K562 (cell line): ENCODE measurements at regions not wholly inside any gene's neighbourhood (a gene's known extent, or its start where the extent isn't known, plus 50 kb on each side); places are given as distances from the start of the nearest gene placed in this dataset.

Source experiments
- ATAC-seq: fragments of 200-7000 bp; cut with Tn5 transposase; 3 replicates; pipeline ENCODE4 v1.9.1; 2020; ENCODE audit warnings: moderate library complexity
- BruUV-seq: library from RNA; stranded (reverse); fragments of 400-500 nt; replicated peaks from 2 replicates; lab custom pipeline; 2021; lab: Mats Ljungman, UMichigan
- CTCF ChIA-PET: fragments of 300-600 bp; formaldehyde crosslinking; extraction: SDS; loops from one replicate; lab custom pipeline; 2021; ENCODE audit warnings: low intra/inter-chr PET ratio; lab: Yijun Ruan, JAX
- POLR2A ChIA-PET: fragments of 300-600, 350-650 bp; sonication (Branson Sonifier 250); formaldehyde crosslinking; extraction: SDS; loops from one replicate; lab custom pipeline; 2021; ENCODE audit warnings: antibody characterized with exemption, inconsistent platforms; lab: Yijun Ruan, JAX
- DNase-seq, 4 experiments: peaks; one replicate each; pipeline versions ENCODE4 v3.0.0 to v3.0.0-alpha.2; 2011 to 2018; ENCODE audit warnings: low spot score in 3 of 4, mixed read lengths in 3 of 4; ENCODE audit errors: extremely low read depth in 1 of 4
- FAIRE-seq: peaks from 2 replicates; lab custom pipeline; 2011; peaks lifted over from hg19 to GRCh38; lab: Jason Lieb, UNC
- H2AFZ ChIP-seq: 2 replicates; pipeline ENCODE4 v1.6.0; 2011; ENCODE audit warnings: low read depth, low read length, control low read depth, inconsistent platforms
- H3K27ac ChIP-seq: fragments of 200-600 bp; 3 replicates; pipeline ENCODE4 v1.8.0; 2011; ENCODE audit warnings: low read depth, mild to moderate bottlenecking, control low read depth, inconsistent platforms, low read length, moderate library complexity, mixed read lengths; ENCODE audit errors: extremely low read depth
- H3K27me3 ChIP-seq, 2 experiments: fragments of 300-600 bp in 1 of 2; 2 replicates in 1 of 2; 3 replicates in 1 of 2; pipeline versions ENCODE4 v1.6.0 to v1.8.0; 2011; ENCODE audit warnings: inconsistent platforms in 2 of 2, low read length in 2 of 2, mild to moderate bottlenecking in 1 of 2, mixed read lengths in 1 of 2, moderate library complexity in 1 of 2; ENCODE audit not compliant: control insufficient read depth in 2 of 2, insufficient read depth in 2 of 2
- H3K36me3 ChIP-seq: fragments of 300-600 bp; 3 replicates; pipeline ENCODE4 v1.8.0; 2011; ENCODE audit warnings: mild to moderate bottlenecking, low read length, inconsistent platforms; ENCODE audit not compliant: control insufficient read depth, insufficient read depth
- H3K4me1 ChIP-seq, 2 experiments: fragments of 200-600 bp in 1 of 2; replicated peaks in 1 of 2; 2 replicates in 1 of 2; 3 replicates in 1 of 2; pipeline versions ENCODE4 v1.5.1 to v1.8.0; 2011; ENCODE audit warnings: inconsistent platforms in 2 of 2, low read length in 2 of 2, mild to moderate bottlenecking in 1 of 2, mixed read lengths in 1 of 2, moderate library complexity in 1 of 2; ENCODE audit not compliant: control insufficient read depth in 2 of 2, insufficient read depth in 2 of 2
- H3K4me2 ChIP-seq: 2 replicates; pipeline ENCODE4 v1.6.1; 2011; ENCODE audit warnings: low read length, control low read depth, inconsistent platforms, mixed read lengths; ENCODE audit not compliant: insufficient read depth
- H3K4me3 ChIP-seq: fragments of 200-600 bp; sonication (generic), shearing (Covaris generic); 2 replicates; pipeline ENCODE4 v1.5.1; 2016; ENCODE audit warnings: control low read depth, inconsistent platforms
- H3K79me2 ChIP-seq: fragments of 200-600 bp; 3 replicates; pipeline ENCODE4 v1.8.0; 2011; ENCODE audit warnings: low read length, inconsistent platforms; ENCODE audit not compliant: control insufficient read depth, insufficient read depth
- H3K9ac ChIP-seq, 2 experiments: 2 replicates each; pipeline versions ENCODE4 v1.6.0 to v1.6.1; 2011; ENCODE audit warnings: low read depth in 2 of 2, low read length in 2 of 2, control low read depth in 1 of 2, inconsistent platforms in 1 of 2, mild to moderate bottlenecking in 1 of 2, mixed read lengths in 1 of 2; ENCODE audit not compliant: insufficient read depth in 1 of 2
- H3K9me1 ChIP-seq: one replicate; pipeline ENCODE4 v1.6.0; 2011; ENCODE audit warnings: inconsistent platforms, mild to moderate bottlenecking, low read length, moderate library complexity; ENCODE audit not compliant: control insufficient read depth, insufficient read depth
- H3K9me3 ChIP-seq: replicated peaks from 2 replicates; pipeline ENCODE4 v1.5.1; 2011; ENCODE audit warnings: low read depth, low read length, inconsistent platforms; ENCODE audit not compliant: control insufficient read depth, insufficient read depth
- H4K20me1 ChIP-seq: replicated peaks from 2 replicates; pipeline ENCODE4 v1.6.1; 2011; ENCODE audit warnings: low read length, inconsistent platforms, mixed read lengths; ENCODE audit not compliant: control insufficient read depth, insufficient read depth
- ARID1B ChIP-seq: fragments of 450-650 bp; IDR thresholded peaks from 2 replicates; pipeline ENCODE4 v1.6.1; 2016; ENCODE audit warnings: antibody characterized with exemption, mild to moderate bottlenecking, inconsistent platforms
- CBX3 ChIP-seq, 2 experiments: IDR thresholded peaks; 1 replicate in 1 of 2; 2 replicates in 1 of 2; pipeline ENCODE4 v1.6.1; 2012; ENCODE audit warnings: inconsistent platforms in 2 of 2, low read length in 2 of 2, borderline replicate concordance in 1 of 2, control low read depth in 1 of 2
- CHD1 ChIP-seq: fragments of 200-600 bp; sonication (generic); IDR thresholded peaks from one replicate; pipeline ENCODE4 v1.6.1; 2012; ENCODE audit warnings: mild to moderate bottlenecking, moderate library complexity, low read length, inconsistent platforms
- ELF1 ChIP-seq: fragments of 200-800 bp; sonication (Bioruptor generic); IDR thresholded peaks from 2 replicates; pipeline ENCODE4 v1.6.1; 2016; ENCODE audit warnings: missing genetic modification characterization, missing compliant biosample characterization
- KDM1A ChIP-seq, 2 experiments: fragments of 450-650 bp; IDR thresholded peaks; 2 replicates each; pipeline ENCODE4 v1.6.1; 2016; ENCODE audit warnings: mild to moderate bottlenecking in 2 of 2
- KDM5B ChIP-seq: fragments of 200-600 bp; sonication (generic); IDR thresholded peaks from 2 replicates; pipeline ENCODE4 v1.6.1; 2012; ENCODE audit warnings: low read depth, mild to moderate bottlenecking, moderate library complexity, low read length, control low read depth, inconsistent platforms; ENCODE audit not compliant: insufficient replicate concordance
- LARP7 ChIP-seq: fragments of 450-650 bp; IDR thresholded peaks from 2 replicates; pipeline ENCODE4 v1.6.1; 2016
- MTA1 ChIP-seq: fragments of 450-650 bp; IDR thresholded peaks from 2 replicates; pipeline ENCODE4 v1.6.1; 2017; ENCODE audit warnings: borderline replicate concordance
- NUFIP1 ChIP-seq: fragments of 450-650 bp; IDR thresholded peaks from 2 replicates; pipeline ENCODE4 v1.6.1; 2018; ENCODE audit not compliant: partially characterized antibody
- POLR2AphosphoS2 ChIP-seq: IDR thresholded peaks from 2 replicates; pipeline ENCODE4 v1.6.1; 2012; ENCODE audit warnings: low read length, improper control_type of control experiment
- TCFL5 ChIP-seq: fragments of 250-450 bp; sonication (Bioruptor Pico); conservative IDR thresholded peaks from 2 replicates; pipeline ENCODE4 v1.6.1; 2021; ENCODE audit warnings: mild to moderate bottlenecking, moderate library complexity, matching md5 sums
- ZNF12 ChIP-seq: sonication (generic); formaldehyde crosslinking; IDR thresholded peaks from 2 replicates; pipeline ENCODE4 v1.4.0; 2020; ENCODE audit warnings: mild to moderate bottlenecking, missing genetic modification reagents
- ZNF140 ChIP-seq: fragments of 250-450 bp; sonication (Bioruptor Pico); IDR thresholded peaks from 2 replicates; pipeline ENCODE4 v1.8.0; 2021; ENCODE audit warnings: moderate library complexity, mild to moderate bottlenecking, inconsistent platforms
- ZNF561 ChIP-seq: fragments of 450-650 bp; formaldehyde crosslinking; conservative IDR thresholded peaks from 2 replicates; pipeline ENCODE4 v1.4.0; 2020; ENCODE audit warnings: mild to moderate bottlenecking, moderate library complexity
- ZNF75A ChIP-seq: fragments of 450-650 bp; formaldehyde crosslinking; IDR thresholded peaks from 2 replicates; pipeline ENCODE4 v1.4.0; 2020; ENCODE audit warnings: mild to moderate bottlenecking
- WGBS: fragments of 100-300 bp; shearing (Covaris generic); methylation state at CpG from one replicate; pipeline ENCODE4 v1.1.6; 2016; ENCODE audit warnings: low coverage, mixed read lengths; ENCODE audit not compliant: insufficient coverage; ENCODE audit errors: missing lambda C conversion rate; 5-methylcytosine and 5-hydroxymethylcytosine counted together
- in situ Hi-C: fragments of 300-500 bp; cut with MboI; formaldehyde crosslinking; loops from 4 replicates; pipeline ENCODE4 v1.15.0; 2018; ENCODE audit warnings: inconsistent platforms, mixed read lengths
- intact Hi-C: fragments of 100-400 bp; cut with micrococcal nuclease; formaldehyde crosslinking; loops from 2 replicates; pipeline ENCODE4 v1.14.2; 2022
- TF ChIP-seq, protein P1 (sequence below), 2 experiments: fragments of 450-650 bp in 1 of 2; sonication (generic) in 1 of 2; formaldehyde crosslinking in 1 of 2; IDR thresholded peaks in 1 of 2; conservative IDR thresholded peaks in 1 of 2; 2 replicates each; pipeline versions ENCODE4 v1.6.1 to v1.8.1; 2016 to 2023; ENCODE audit warnings: mild to moderate bottlenecking in 2 of 2, moderate library complexity in 2 of 2, inconsistent platforms in 1 of 2, missing genetic modification reagents in 1 of 2
- TF ChIP-seq, protein P2 (sequence below): fragments of 250-450 bp; sonication (Bioruptor Pico); IDR thresholded peaks from 2 replicates; pipeline ENCODE4 v1.5.0; 2020; ENCODE audit warnings: mild to moderate bottlenecking, borderline replicate concordance

DNA sequence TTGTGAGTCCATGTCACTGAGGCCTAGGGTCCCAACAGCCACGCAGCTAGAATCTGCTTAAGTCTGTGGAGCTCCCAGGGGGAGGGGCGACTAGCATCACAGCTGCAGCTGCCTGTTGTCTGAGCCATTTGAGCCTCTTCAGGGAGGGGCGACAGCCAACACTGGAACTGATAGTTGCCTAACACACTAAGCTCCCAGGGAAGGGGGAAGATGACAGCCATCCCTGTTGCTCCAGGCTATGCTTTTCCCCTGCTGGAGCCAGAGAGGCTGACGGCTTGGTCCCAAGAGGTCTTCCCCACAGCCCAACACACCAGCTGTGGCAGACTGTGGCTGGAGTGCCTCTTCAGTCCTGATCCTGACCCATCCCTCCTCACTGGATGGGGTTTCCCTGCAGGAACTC is 817.5 kb downstream of the NXPH1 start:
- no peaks in the 10 kb centered on the region for H3K36me3 ChIP-seq
- in situ Hi-C loops (no loop called here), intact Hi-C loops (no loop called here)
- H3K27me3 ChIP-seq, result no peaks in the 10 kb centered on the region
- CTCF ChIA-PET, result no interaction called here
- no peak overlapping the region for H3K27ac ChIP-seq
- no peak for ATAC-seq
- FAIRE-seq, result no peak
- H3K9me3 ChIP-seq, result no peaks in the 10 kb centered on the region
- no peak for DNase-seq
- POLR2A ChIA-PET, result no interaction called here
- H3K4me1 ChIP-seq, result no peaks in the 10 kb centered on the region
- no peak overlapping the region for H3K4me3 ChIP-seq
- H3K9ac ChIP-seq, result no peak overlapping the region
- WGBS, result 0% methylated on average over 4 of the region's 4 CpGs
- no peaks in the 10 kb centered on the region for H3K9me1 ChIP-seq
- no peak for TF ChIP-seq ZNF12
- no peak for TF ChIP-seq ELF1 (tag)
- TF ChIP-seq KDM5B, result no peak
- no peak for TF ChIP-seq KDM1A (IDR thresholded peaks at IDR 0.05)
- no peak for TF ChIP-seq MTA1
- TF ChIP-seq CHD1, result no peak
- TF ChIP-seq ZNF140 (CRISPR knock-in tag), result no peak
- no peak for TF ChIP-seq LARP7
- no peaks in the 10 kb centered on the region for H3K79me2 ChIP-seq
- H3K4me2 ChIP-seq, result no peak overlapping the region
- H2AFZ ChIP-seq, result no peak overlapping the region
- BruUV-seq, result no TSS peak
- H4K20me1 ChIP-seq, result no peaks in the 10 kb centered on the region

DNA sequence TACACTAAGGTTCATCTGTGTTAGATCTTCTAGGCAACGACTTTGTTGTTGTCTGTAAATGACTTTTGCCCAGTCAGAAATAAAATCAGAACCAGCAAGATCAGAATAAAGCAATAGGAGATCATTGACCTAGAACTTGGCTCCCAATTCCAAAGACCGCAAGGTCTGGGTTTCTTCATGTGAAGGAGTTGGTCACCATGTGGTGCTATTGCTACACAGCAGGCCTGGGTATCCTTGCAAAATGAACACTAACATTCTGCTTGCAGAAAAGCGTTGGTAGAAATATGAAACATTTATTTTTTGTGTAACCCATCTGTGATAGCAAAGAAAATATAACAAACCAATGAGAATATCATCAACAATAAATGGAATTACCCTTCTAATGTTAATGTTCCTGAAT is 831.0 kb downstream of the NXPH1 start:
- no TSS peak for BruUV-seq
- H3K9me1 ChIP-seq, result no peaks in the 10 kb centered on the region
- peaks cover 2% of the 10 kb centered on the region; the same call in 1 of the 2 replicates for H3K9me3 ChIP-seq
- H3K4me3 ChIP-seq, result no peak overlapping the region
- ChIA-PET CTCF (no interaction called here), POLR2A (no interaction called here)
- in situ Hi-C loops (no loop called here), intact Hi-C loops (no loop called here)
- H3K27me3 ChIP-seq, result no peaks in the 10 kb centered on the region
- H4K20me1 ChIP-seq, result no peaks in the 10 kb centered on the region
- DNase-seq, result no peak
- WGBS, result 0% methylated on average over 3 of the region's 3 CpGs
- no peak overlapping the region for H3K27ac ChIP-seq
- no peak for FAIRE-seq
- H3K79me2 ChIP-seq, result no peaks in the 10 kb centered on the region
- no peak overlapping the region for H3K4me2 ChIP-seq
- H3K4me1 ChIP-seq, result no peaks in the 10 kb centered on the region
- no peaks in the 10 kb centered on the region for H3K36me3 ChIP-seq
- H2AFZ ChIP-seq, result no peak overlapping the region
- ATAC-seq, result no peak
- H3K9ac ChIP-seq, result no peak overlapping the region
- TF ChIP-seq POLR2AphosphoS2, result no peak
- TF ChIP-seq, protein P1, sequence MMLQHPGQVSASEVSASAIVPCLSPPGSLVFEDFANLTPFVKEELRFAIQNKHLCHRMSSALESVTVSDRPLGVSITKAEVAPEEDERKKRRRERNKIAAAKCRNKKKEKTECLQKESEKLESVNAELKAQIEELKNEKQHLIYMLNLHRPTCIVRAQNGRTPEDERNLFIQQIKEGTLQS (IDR thresholded peaks at IDR 0.05), result no peak
- TF ChIP-seq, protein P1 (CRISPR knock-in tag; conservative IDR thresholded peaks at IDR 0.05), result no peak
- no peak for TF ChIP-seq CBX3 (IDR thresholded peaks at IDR 0.05; ENCODE audit: borderline replicate concordance in 1 of 2, low read length in 2 of 2)
- TF ChIP-seq NUFIP1, result no peak
- no peak for TF ChIP-seq TCFL5
- TF ChIP-seq, protein P2, sequence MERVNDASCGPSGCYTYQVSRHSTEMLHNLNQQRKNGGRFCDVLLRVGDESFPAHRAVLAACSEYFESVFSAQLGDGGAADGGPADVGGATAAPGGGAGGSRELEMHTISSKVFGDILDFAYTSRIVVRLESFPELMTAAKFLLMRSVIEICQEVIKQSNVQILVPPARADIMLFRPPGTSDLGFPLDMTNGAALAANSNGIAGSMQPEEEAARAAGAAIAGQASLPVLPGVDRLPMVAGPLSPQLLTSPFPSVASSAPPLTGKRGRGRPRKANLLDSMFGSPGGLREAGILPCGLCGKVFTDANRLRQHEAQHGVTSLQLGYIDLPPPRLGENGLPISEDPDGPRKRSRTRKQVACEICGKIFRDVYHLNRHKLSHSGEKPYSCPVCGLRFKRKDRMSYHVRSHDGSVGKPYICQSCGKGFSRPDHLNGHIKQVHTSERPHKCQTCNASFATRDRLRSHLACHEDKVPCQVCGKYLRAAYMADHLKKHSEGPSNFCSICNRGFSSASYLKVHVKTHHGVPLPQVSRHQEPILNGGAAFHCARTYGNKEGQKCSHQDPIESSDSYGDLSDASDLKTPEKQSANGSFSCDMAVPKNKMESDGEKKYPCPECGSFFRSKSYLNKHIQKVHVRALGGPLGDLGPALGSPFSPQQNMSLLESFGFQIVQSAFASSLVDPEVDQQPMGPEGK (CRISPR knock-in tag), result no peak
- TF ChIP-seq ZNF561 (CRISPR knock-in tag), result no peak
- no peak for TF ChIP-seq ZNF75A (CRISPR knock-in tag)
- TF ChIP-seq ARID1B, result no peak
